Fibroblast of lung (primary cell): ENCODE measurements at regions not wholly inside any gene's neighbourhood (a gene's known extent, or its start where the extent isn't known, plus 50 kb on each side); places are given as distances from the start of the nearest gene placed in this dataset.
A peak's percentile ranks its signal among the peaks of the same experiment; 100 is the strongest.

Source experiments
- DNase-seq, 2 donors: peaks; one replicate each; pipeline versions ENCODE4 v3.0.0 to v3.0.0-alpha.2; 2010; ENCODE audit warnings: low read depth in 2 of 2
- H2AFZ ChIP-seq: 2 replicates; pipeline ENCODE4 v1.5.1; 2012; ENCODE audit warnings: low read length, control low read depth, inconsistent platforms
- H3K27ac ChIP-seq: 2 replicates; pipeline ENCODE4 v1.5.1; 2011; ENCODE audit warnings: low read length, control low read depth; ENCODE audit not compliant: insufficient read depth
- H3K27me3 ChIP-seq: 2 replicates; pipeline ENCODE4 v1.5.1; 2011; ENCODE audit warnings: mild to moderate bottlenecking, low read length; ENCODE audit not compliant: control insufficient read depth, insufficient read depth
- H3K36me3 ChIP-seq: 2 replicates; pipeline ENCODE4 v1.5.1; 2011; ENCODE audit warnings: low read length; ENCODE audit not compliant: control insufficient read depth, insufficient read depth
- H3K4me1 ChIP-seq: 2 replicates; pipeline ENCODE4 v1.5.1; 2011; ENCODE audit warnings: low read length; ENCODE audit not compliant: control insufficient read depth, insufficient read depth; ENCODE audit errors: extremely low read depth
- H3K4me2 ChIP-seq: 2 replicates; pipeline ENCODE4 v1.5.1; 2011; ENCODE audit warnings: low read length, control low read depth; ENCODE audit not compliant: insufficient read depth; ENCODE audit errors: extremely low read depth
- H3K4me3 ChIP-seq, 4 experiments: fragments of 200-600 bp in 1 of 4; sonication (generic) in 1 of 4; replicated peaks in 1 of 4; 2 replicates each; pipeline ENCODE4 v1.5.1; 2011 to 2016; ENCODE audit warnings: low read length in 4 of 4, low read depth in 3 of 4, mild to moderate bottlenecking in 3 of 4, control low read depth in 2 of 4, inconsistent platforms in 1 of 4, mixed read lengths in 1 of 4; ENCODE audit not compliant: insufficient read depth in 1 of 4; ENCODE audit errors: control extremely low read depth in 1 of 4
- H3K79me2 ChIP-seq: 2 replicates; pipeline ENCODE4 v1.5.1; 2012; ENCODE audit warnings: mild to moderate bottlenecking, low read length, inconsistent platforms; ENCODE audit not compliant: control insufficient read depth, insufficient read depth
- H3K9ac ChIP-seq: 2 replicates; pipeline ENCODE4 v1.5.1; 2011; ENCODE audit warnings: mild to moderate bottlenecking, low read length, control low read depth; ENCODE audit not compliant: insufficient read depth
- H3K9me3 ChIP-seq: 2 replicates; pipeline ENCODE4 v1.5.1; 2012; ENCODE audit warnings: low read depth, low read length; ENCODE audit not compliant: control insufficient read depth, insufficient read depth
- H4K20me1 ChIP-seq: 2 replicates; pipeline ENCODE4 v1.5.1; 2011; ENCODE audit warnings: low read length; ENCODE audit not compliant: control insufficient read depth, insufficient read depth; ENCODE audit errors: extremely low read depth
- CTCF ChIP-seq, 2 donors: IDR thresholded peaks in 1 of 2; conservative IDR thresholded peaks in 1 of 2; 1 replicate in 1 of 2; 2 replicates in 1 of 2; pipeline ENCODE4 v1.5.1; 2011 to 2012; ENCODE audit warnings: low read length in 2 of 2, control low read depth in 1 of 2, inconsistent platforms in 1 of 2, low read depth in 1 of 2, mild to moderate bottlenecking in 1 of 2
- EZH2 ChIP-seq: IDR thresholded peaks from 2 replicates; pipeline ENCODE4 v1.5.1; 2012; ENCODE audit warnings: low read length, control low read depth, mild to moderate bottlenecking; ENCODE audit errors: missing control alignments

DNA sequence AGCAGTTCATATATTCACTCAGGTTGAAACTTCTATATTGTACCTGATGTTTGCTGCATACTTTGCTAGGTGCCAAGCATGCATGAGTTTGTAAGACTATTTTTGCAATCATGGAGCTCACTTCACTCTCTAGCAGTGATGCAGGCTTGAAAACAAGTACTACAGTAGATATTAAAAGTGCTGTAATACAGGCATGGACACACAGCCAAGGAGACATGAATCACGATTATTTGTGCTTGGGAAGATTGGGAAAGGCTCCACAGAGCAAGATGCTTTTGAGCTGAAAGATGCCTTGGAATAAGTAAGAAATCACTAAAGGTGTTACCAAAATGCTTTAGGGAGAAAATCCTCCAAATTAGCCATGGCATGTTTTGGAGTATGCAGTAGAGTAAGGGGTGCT is 427.4 kb downstream of the UTRN start:
- no peak for TF ChIP-seq CTCF (conservative IDR thresholded peaks at IDR 0.05 in 1 of 2, IDR thresholded peaks at IDR 0.05 in 1 of 2; ENCODE audit: low read depth in 1 of 2, low read length in 2 of 2)
- no peak for TF ChIP-seq EZH2

DNA sequence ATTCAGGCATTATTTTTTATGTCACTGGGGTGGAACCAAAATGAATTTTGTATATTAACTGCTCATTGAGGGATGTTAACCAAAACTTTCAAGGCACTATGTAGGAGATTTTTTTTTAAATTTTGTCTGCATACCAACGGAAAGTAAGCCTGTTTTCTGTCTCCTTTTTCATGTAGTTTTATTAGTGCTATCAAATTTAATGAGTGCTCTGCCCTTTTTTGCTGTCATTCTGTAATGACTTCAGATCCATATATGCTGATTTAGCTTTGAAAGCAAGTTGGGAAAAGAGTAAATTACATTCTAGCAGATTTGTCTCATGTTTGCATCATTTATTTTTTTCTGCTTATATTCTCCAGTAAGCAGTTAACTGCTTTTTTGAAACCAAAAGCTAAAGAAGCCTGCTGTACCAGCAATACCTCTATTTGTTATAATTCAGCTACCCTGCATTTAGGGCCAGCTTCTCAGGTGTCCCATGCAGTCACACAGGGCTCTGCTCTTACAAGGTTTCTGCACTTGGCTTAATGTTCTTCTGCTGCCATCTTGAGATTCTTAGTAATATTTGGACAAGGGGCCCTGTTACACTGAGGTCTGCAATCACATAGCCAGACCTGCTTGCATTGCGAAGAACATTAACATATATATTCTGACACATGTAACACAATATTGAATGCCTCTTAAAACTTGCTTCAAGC is 429.0 kb downstream of the UTRN start:
- no peak for TF ChIP-seq EZH2
- TF ChIP-seq CTCF (conservative IDR thresholded peaks at IDR 0.05 in 1 of 2, IDR thresholded peaks at IDR 0.05 in 1 of 2; ENCODE audit: low read depth in 1 of 2, low read length in 2 of 2), result no peak
- DNase-seq, result no peak
- no peaks in the 10 kb centered on the region for H3K9me3 ChIP-seq

More for the DNA sequence above, 427.4 kb downstream of the UTRN start:
- H3K4me1 ChIP-seq, result no peaks in the 10 kb centered on the region
- no peak overlapping the region for H2AFZ ChIP-seq
- no peaks in the 10 kb centered on the region for H3K27me3 ChIP-seq
- H3K4me3 ChIP-seq, result no peak overlapping the region
- no peaks in the 10 kb centered on the region for H3K36me3 ChIP-seq
- peak; percentile 18 to 30 for DNase-seq
- H3K9ac ChIP-seq, result no peak overlapping the region
- no peak overlapping the region for H3K4me2 ChIP-seq
- H4K20me1 ChIP-seq, result no peaks in the 10 kb centered on the region
- no peak overlapping the region for H3K27ac ChIP-seq
- no peaks in the 10 kb centered on the region for H3K9me3 ChIP-seq
- H3K79me2 ChIP-seq, result no peaks in the 10 kb centered on the region

GRCh38 chr6:144715344-144715743 is 430.2 kb downstream of the UTRN start:
- Histone ChIP-seq H3K9me3 (no peaks in the 10 kb centered on the region), H3K4me2 (no peak overlapping the region)
- no peak for TF ChIP-seq CTCF (conservative IDR thresholded peaks at IDR 0.05 in 1 of 2, IDR thresholded peaks at IDR 0.05 in 1 of 2; ENCODE audit: low read depth in 1 of 2, low read length in 2 of 2)
- no peak for TF ChIP-seq EZH2

More for the DNA sequence above, 429.0 kb downstream of the UTRN start:
- Histone ChIP-seq H3K4me3 (no peak overlapping the region), H3K36me3 (no peaks in the 10 kb centered on the region), H3K4me2 (no peak overlapping the region), H3K4me1 (no peaks in the 10 kb centered on the region), H2AFZ (no peak overlapping the region), H3K9ac (no peak overlapping the region), H3K27ac (no peak overlapping the region), H4K20me1 (no peaks in the 10 kb centered on the region), H3K27me3 (no peaks in the 10 kb centered on the region), H3K79me2 (no peaks in the 10 kb centered on the region)

More at GRCh38 chr6:144715344-144715743, 430.2 kb downstream of the UTRN start:
- H3K36me3 ChIP-seq, result no peaks in the 10 kb centered on the region
- no peaks in the 10 kb centered on the region for H3K4me1 ChIP-seq
- H3K27ac ChIP-seq, result no peak overlapping the region
- H3K27me3 ChIP-seq, result no peaks in the 10 kb centered on the region
- H2AFZ ChIP-seq, result no peak overlapping the region
- no peaks in the 10 kb centered on the region for H4K20me1 ChIP-seq
- DNase-seq, result no peak
- H3K79me2 ChIP-seq, result no peaks in the 10 kb centered on the region
- H3K4me3 ChIP-seq, result no peak overlapping the region
- H3K9ac ChIP-seq, result no peak overlapping the region
